Neural crest cell (in vitro differentiated cells): ENCODE measurements at regions not wholly inside any gene's neighbourhood (a gene's known extent, or its start where the extent isn't known, plus 50 kb on each side); places are given as distances from the start of the nearest gene placed in this dataset.

ENCODE experiments used
- DNase-seq: peaks from one replicate; pipeline ENCODE4 v3.0.0; 2021; ENCODE audit warnings: low read depth, mixed read lengths, low spot score
- H3K27ac Mint-ChIP-seq: one replicate; pipeline ENCODE4 v1.8.0; 2021; ENCODE audit warnings: mild to moderate bottlenecking, mixed read lengths; ENCODE audit not compliant: unreplicated experiment
- H3K27me3 Mint-ChIP-seq: 2 replicates; pipeline ENCODE4 v1.8.0; 2021; ENCODE audit warnings: low read depth, mild to moderate bottlenecking, mixed read lengths
- H3K36me3 Mint-ChIP-seq: 2 replicates; pipeline ENCODE4 v1.8.0; 2021; ENCODE audit warnings: low read depth, mild to moderate bottlenecking, mixed read lengths
- H3K4me1 Mint-ChIP-seq: 2 replicates; pipeline ENCODE4 v1.8.0; 2021; ENCODE audit warnings: mixed read lengths
- H3K4me3 Mint-ChIP-seq: one replicate; pipeline ENCODE4 v1.8.0; 2021; ENCODE audit warnings: mild to moderate bottlenecking, mixed read lengths
- H3K9me3 Mint-ChIP-seq: 2 replicates; pipeline ENCODE4 v1.8.0; 2021; ENCODE audit warnings: mixed read lengths
- CTCF ChIP-seq: fragments of 200-600 bp; sonication (generic); conservative IDR thresholded peaks from 2 replicates; pipeline ENCODE4 v1.5.0; 2021; ENCODE audit warnings: antibody characterized with exemption, mild to moderate bottlenecking

- TF ChIP-seq CTCF: no peak
- no peak for DNase-seq
These were observed 218.1 kb upstream of the TNP1 start for GRCh38 chr2:217077831-217078407.

GRCh38 chr2:217076657-217077232 lies 216.9 kb upstream of the TNP1 start:
- Mint-ChIP-seq H3K36me3 (no peaks in the 10 kb centered on the region), H3K4me3 (no peak overlapping the region), H3K27ac (no peak overlapping the region), H3K9me3 (peaks cover 2% of the 10 kb centered on the region), H3K4me1 (peaks cover 13% of the 10 kb centered on the region), H3K27me3 (no peaks in the 10 kb centered on the region)
- DNase-seq: no peak
- TF ChIP-seq CTCF: no peak

More at GRCh38 chr2:217077831-217078407, 218.1 kb upstream of the TNP1 start:
- Mint-ChIP-seq H3K4me1 (peaks cover 13% of the 10 kb centered on the region), H3K27ac (no peak overlapping the region), H3K27me3 (no peaks in the 10 kb centered on the region), H3K4me3 (no peak overlapping the region), H3K36me3 (no peaks in the 10 kb centered on the region), H3K9me3 (peaks cover 2% of the 10 kb centered on the region)

DNA sequence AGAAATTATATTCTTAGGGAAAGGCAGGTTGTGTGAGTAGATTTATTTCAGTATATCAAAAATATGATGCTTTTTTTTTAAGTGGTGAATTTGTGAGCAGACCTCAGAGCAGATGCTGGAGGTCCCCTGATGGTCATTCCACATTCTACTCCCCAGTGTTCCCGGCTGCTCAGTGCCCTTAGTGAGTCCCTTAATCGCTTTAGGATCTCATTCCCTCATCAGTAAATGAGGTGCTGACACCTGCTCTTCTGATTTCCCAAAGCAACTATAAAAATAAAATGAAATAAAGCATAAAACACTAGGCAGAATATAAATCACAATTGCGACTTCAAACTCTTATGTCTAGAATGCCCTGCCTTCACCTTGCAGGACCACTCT lies 216.2 kb upstream of the TNP1 start:
- no peak overlapping the region for H3K4me3 Mint-ChIP-seq
- no peaks in the 10 kb centered on the region for H3K9me3 Mint-ChIP-seq
- H3K27ac Mint-ChIP-seq: no peak overlapping the region
- no peaks in the 10 kb centered on the region for H3K27me3 Mint-ChIP-seq
- peaks cover 19% of the 10 kb centered on the region for H3K4me1 Mint-ChIP-seq
- H3K36me3 Mint-ChIP-seq: no peaks in the 10 kb centered on the region
- DNase-seq: no peak
- TF ChIP-seq CTCF: no peak

GRCh38 chr2:217075268-217076057 lies 215.6 kb upstream of the TNP1 start:
- no peaks in the 10 kb centered on the region for H3K27me3 Mint-ChIP-seq
- H3K4me1 Mint-ChIP-seq: peaks cover 19% of the 10 kb centered on the region
- H3K9me3 Mint-ChIP-seq: no peaks in the 10 kb centered on the region
- H3K36me3 Mint-ChIP-seq: no peaks in the 10 kb centered on the region
- TF ChIP-seq CTCF: no peak
- DNase-seq: no peak
- H3K27ac Mint-ChIP-seq: no peak overlapping the region
- H3K4me3 Mint-ChIP-seq: no peak overlapping the region

DNA sequence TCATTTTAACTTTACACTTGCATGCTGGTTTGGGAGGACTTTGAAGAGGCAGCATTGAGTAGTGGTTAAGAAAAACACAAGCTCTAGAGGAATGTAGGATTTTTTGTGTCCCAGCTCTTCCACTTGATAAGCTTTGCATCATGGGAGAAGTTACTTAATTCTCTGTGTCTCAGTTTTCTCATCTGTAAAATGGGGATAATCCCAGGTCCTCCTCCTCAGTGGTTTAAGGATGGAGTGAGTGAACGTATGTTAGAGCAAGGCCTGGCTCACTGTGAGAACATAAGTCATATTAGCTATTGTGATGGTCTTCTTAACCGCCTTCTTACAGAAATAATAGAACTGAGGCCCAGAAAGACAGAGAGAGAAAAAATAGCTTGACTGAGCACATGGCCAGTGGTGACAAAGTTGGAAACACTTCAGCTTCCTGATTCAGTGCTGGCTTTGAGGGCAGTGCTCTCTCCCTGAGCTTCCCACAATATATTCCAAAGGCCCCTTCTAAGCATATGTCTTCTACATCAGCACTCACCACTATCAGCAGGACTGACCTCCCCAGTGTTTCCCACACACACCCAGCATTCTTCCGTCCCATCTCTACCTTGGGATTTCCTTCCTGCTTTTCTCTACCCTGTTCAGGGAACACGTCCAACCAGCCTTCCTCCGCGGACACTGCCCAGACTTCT lies 214.9 kb upstream of the TNP1 start:
- no peak overlapping the region for H3K27ac Mint-ChIP-seq

More for the DNA sequence above, 214.9 kb upstream of the TNP1 start:
- Mint-ChIP-seq H3K4me1 (peaks cover 19% of the 10 kb centered on the region), H3K4me3 (no peak overlapping the region), H3K36me3 (no peaks in the 10 kb centered on the region), H3K9me3 (no peaks in the 10 kb centered on the region), H3K27me3 (no peaks in the 10 kb centered on the region)
- DNase-seq: no peak
- no peak for TF ChIP-seq CTCF
